H1 (cell line): ENCODE measurements at regions not wholly inside any gene's neighbourhood (a gene's known extent, or its start where the extent isn't known, plus 50 kb on each side); places are given as distances from the start of the nearest gene placed in this dataset.

Source experiments
- YY1 ChIP-seq: IDR thresholded peaks from 2 replicates; pipeline ENCODE4 v1.6.1; 2011; ENCODE audit warnings: low read depth, mild to moderate bottlenecking, low read length
- TF ChIP-seq, protein P1 (sequence below): IDR thresholded peaks from 2 replicates; pipeline ENCODE4 v1.6.1; 2011; ENCODE audit warnings: low read depth, mild to moderate bottlenecking, low read length; ENCODE audit not compliant: insufficient read depth

DNA sequence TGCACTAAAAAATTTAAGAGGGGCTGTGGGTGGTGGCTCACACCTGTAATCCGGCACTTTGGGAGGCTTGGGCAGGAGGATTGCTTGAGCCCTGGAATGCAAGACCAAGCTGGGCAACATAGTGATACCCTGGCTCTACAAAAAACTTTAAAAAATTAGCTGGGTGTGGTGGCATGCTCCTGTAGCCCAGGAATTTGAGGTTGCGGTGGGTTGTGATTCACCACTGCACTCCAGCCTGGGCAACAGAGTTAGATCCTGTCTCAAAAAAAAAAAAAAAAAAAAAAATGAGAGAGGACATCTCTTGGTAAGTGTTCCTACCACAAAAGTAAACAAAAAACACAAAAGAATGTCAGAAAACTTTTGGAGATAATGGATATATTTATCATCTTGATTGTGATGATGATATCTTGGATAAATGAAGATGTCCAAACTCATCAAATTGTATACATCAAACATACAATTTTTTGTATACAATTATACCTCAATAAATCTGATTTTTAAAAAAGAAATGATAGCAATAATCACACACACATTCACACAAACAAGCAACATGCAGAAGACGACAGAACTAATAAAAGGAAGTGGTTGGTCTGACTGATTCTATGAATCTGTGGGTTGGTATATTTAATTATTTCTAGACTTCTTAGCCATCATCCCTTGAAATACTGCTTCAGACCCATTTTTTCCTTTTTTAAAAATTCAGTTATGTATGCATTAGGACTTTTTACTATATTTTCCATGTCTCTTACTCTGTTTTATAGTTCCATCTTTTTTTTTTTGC lies 465.9 kb downstream of the PLA2G4A start (continued):
- TF ChIP-seq, protein P1, sequence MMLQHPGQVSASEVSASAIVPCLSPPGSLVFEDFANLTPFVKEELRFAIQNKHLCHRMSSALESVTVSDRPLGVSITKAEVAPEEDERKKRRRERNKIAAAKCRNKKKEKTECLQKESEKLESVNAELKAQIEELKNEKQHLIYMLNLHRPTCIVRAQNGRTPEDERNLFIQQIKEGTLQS, result no peak
- TF ChIP-seq YY1, result no peak
- TF ChIP-seq, all 59 proteins: peak for 0
